Memory B cell (primary cell): ENCODE measurements at regions not wholly inside any gene's neighbourhood (a gene's known extent, or its start where the extent isn't known, plus 50 kb on each side); places are given as distances from the start of the nearest gene placed in this dataset.

Experiments
- ATAC-seq: fragments of 150-1000 bp; cut with Tn5 transposase; 2 replicates; pipeline ENCODE4 v1.10.0; 2021; ENCODE audit warnings: low read depth, mild to moderate bottlenecking, moderate library complexity
- DNase-seq, 2 donors: peaks; one replicate each; pipeline ENCODE4 v3.0.0; 2022; ENCODE audit warnings: low spot score in 2 of 2
- H3K27ac Mint-ChIP-seq: one replicate; pipeline ENCODE4 v1.8.0; 2022; ENCODE audit warnings: mild to moderate bottlenecking, moderate library complexity, mixed read lengths
- H3K27me3 Mint-ChIP-seq: one replicate; pipeline ENCODE4 v1.8.0; 2022; ENCODE audit warnings: mixed read lengths
- H3K36me3 Mint-ChIP-seq: one replicate; pipeline ENCODE4 v1.8.0; 2022; ENCODE audit warnings: mild to moderate bottlenecking, mixed read lengths
- H3K4me1 Mint-ChIP-seq: one replicate; pipeline ENCODE4 v1.8.0; 2022; ENCODE audit warnings: mixed read lengths
- H3K4me3 Mint-ChIP-seq: one replicate; pipeline ENCODE4 v1.8.0; 2022; ENCODE audit warnings: mild to moderate bottlenecking, moderate library complexity, mixed read lengths
- H3K9me3 Mint-ChIP-seq: one replicate; pipeline ENCODE4 v1.8.0; 2022; ENCODE audit warnings: mixed read lengths

DNA sequence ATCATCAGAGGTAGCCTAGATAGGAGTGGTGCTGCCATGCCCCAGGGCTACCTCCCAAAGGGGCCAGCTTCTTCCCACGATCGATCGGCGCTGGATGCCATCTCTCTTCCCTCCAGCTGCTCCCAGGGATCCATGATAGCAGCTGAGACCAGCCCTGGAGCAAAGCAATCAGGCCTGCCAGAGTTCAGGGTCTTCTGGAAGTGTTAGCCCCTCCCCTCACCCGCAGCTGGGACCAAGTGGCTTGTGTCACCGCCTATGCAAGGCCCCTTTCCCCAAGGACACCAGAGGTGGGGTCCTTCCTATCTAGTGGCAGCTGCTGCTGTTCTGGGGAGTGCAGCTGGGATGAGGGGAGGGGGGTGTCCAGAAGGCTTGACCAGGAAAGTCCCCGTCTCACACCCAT lies 87.0 kb downstream of the IRF2BPL start:
- H3K4me3 Mint-ChIP-seq, result no peak overlapping the region
- H3K36me3 Mint-ChIP-seq, result no peaks in the 10 kb centered on the region
- no peaks in the 10 kb centered on the region for H3K9me3 Mint-ChIP-seq
- ATAC-seq (no peak), DNase-seq (no peak)
- peaks cover 2% of the 10 kb centered on the region for H3K27me3 Mint-ChIP-seq
- no peaks in the 10 kb centered on the region for H3K4me1 Mint-ChIP-seq
- H3K27ac Mint-ChIP-seq, result peak overlapping the region; percentile 58

DNA sequence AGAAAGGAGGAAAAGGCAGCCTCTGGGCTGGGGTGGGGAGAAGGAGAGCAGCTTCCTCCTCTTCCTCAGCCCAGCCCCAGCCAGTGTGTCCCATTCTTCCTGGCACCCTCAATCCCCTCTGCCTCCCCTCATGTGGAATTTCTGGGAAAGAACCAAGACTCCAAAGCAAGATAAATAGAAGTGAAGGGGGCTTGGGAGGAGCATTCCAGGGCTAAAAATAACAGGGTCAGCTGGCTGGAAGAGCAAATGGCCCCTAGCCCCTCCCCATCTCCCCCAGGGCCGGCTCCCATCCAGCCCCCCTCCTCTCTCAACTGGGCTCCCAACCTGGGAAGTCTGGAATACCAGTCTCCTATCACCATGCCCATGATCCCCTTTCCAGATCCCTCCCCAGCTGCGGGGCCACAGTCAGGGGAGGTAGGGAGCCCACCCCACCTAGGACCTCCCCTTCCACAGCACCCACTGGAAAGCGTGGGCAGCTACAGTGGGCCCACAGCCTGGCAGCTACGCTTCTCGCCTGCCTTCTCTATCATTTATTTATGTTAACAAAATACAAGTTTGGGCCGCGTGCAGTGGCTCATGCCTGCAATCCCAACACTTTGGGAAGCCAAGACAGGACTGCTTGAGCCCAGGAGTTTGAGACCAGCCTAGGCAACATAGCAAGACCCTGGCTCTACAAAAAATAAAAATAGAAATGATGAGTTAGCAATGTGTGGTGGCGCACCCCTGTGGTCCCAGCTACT lies 88.3 kb downstream of the IRF2BPL start:
- Mint-ChIP-seq H3K27ac (no peak overlapping the region), H3K9me3 (no peaks in the 10 kb centered on the region), H3K4me1 (no peaks in the 10 kb centered on the region), H3K4me3 (no peak overlapping the region), H3K27me3 (peaks cover 2% of the 10 kb centered on the region), H3K36me3 (no peaks in the 10 kb centered on the region)
- DNase-seq (no peak), ATAC-seq (no peak)

DNA sequence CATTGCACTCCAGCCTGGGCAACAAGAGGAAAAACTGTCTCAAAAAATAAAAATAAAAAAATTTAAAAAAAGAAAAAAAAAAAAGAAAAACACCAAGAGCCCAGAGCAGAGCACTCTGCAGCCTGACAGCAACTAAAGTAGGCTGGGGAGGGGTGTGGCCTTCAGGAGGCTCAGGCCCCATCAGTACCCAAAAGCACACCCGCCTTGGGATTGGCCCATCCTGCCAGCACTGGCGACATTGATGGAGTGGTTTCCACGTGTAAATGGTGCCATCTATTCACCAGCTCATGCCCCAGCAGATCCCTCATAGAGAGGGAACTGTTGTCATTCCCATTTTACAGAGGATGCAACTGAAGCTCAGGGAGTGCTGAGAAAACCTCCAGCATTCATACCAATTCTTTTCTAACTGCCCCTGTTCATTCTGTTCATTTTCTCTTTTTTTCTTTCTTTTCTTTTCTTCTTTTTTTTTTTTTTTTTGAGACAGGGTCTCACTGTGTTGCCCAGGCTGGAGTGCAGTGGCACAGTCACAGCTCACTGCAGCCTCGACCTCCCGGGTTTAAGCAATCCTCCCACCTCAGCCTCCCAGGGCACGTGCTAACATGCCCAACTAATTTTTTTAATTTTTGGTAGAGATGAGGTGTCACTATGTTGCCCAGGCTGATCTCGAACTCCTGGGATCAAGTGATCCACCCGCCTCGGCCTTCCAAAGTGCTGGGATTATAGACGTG lies 89.3 kb downstream of the IRF2BPL start:
- DNase-seq (no peak), ATAC-seq (no peak)
- H3K36me3 Mint-ChIP-seq, result no peaks in the 10 kb centered on the region
- H3K27me3 Mint-ChIP-seq, result peaks cover 2% of the 10 kb centered on the region
- no peaks in the 10 kb centered on the region for H3K9me3 Mint-ChIP-seq
- no peaks in the 10 kb centered on the region for H3K4me1 Mint-ChIP-seq
- H3K4me3 Mint-ChIP-seq, result no peak overlapping the region
- no peak overlapping the region for H3K27ac Mint-ChIP-seq

DNA sequence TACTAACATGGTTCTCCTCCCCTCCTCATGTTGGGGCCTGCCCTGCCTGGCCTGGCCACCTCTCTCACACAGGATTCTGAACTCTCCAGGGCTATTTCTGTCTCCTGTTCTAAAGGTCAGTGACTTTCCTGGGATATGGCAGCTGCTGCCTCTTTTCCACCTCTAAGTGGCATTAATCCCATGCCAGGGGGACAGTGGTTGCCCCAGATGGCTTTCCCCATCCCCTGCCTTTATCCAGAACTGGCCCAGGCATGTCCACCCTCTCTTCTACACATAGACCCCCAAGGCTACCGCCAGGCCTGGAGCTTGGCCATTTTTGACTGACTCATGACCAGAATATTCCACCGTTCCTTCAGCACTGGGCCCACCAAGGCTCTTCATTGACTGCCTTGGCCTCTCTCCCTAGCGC lies 90.4 kb downstream of the IRF2BPL start:
- H3K9me3 Mint-ChIP-seq, result no peaks in the 10 kb centered on the region
- H3K27ac Mint-ChIP-seq, result no peak overlapping the region
- H3K4me1 Mint-ChIP-seq, result peaks cover 2% of the 10 kb centered on the region
- no peak for DNase-seq
- no peak for ATAC-seq
- H3K36me3 Mint-ChIP-seq, result no peaks in the 10 kb centered on the region
- H3K4me3 Mint-ChIP-seq, result no peak overlapping the region
- peaks cover 2% of the 10 kb centered on the region for H3K27me3 Mint-ChIP-seq

DNA sequence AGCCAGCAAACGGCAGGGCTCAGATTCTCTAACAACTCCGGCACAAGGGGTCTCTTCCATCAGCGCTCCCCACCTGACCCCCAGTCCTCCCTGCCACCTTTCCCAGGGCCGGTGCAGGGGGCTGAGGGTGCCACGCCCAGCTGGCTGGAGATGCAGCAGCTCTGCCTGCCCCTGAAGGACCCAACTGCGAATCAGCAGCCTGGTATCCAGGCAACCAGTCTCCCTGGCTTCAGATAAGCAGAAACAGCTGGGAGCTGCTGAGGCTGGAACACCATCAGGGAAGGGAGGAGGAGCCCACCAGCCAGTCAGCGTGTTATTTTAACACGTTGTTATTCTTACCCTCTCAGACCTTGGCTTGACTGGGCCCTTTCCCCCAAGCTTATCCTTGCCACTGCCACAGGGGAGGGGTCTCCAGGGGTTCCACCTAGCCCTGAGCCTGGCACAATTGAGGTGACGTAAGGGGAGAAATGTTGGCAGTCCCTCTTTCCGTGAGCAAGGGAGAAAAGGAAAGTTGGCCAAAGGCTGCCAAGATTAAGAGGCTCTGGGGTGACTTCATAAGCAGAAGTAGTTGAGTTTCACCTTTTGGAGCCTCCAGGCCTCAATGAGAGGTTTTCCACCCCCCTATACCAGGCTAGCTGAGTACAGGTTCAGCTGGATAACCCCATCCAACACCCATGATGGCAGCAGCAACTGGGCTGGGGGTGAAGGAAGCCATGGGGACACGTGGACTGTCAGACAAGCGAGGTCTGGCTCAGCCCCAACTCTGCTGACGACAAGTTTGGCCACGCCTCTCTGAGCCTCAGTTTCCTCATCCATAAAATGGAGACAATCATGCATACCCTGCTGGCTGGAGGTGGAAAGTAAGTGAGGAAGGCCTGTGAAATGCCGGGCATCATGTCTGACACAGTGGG lies 91.1 kb downstream of the IRF2BPL start:
- H3K36me3 Mint-ChIP-seq, result no peaks in the 10 kb centered on the region
- ATAC-seq (no peak), DNase-seq (no peak)
- no peaks in the 10 kb centered on the region for H3K9me3 Mint-ChIP-seq
- H3K27me3 Mint-ChIP-seq, result peaks cover 2% of the 10 kb centered on the region
- peaks cover 2% of the 10 kb centered on the region for H3K4me1 Mint-ChIP-seq
- no peak overlapping the region for H3K4me3 Mint-ChIP-seq
- H3K27ac Mint-ChIP-seq, result no peak overlapping the region

DNA sequence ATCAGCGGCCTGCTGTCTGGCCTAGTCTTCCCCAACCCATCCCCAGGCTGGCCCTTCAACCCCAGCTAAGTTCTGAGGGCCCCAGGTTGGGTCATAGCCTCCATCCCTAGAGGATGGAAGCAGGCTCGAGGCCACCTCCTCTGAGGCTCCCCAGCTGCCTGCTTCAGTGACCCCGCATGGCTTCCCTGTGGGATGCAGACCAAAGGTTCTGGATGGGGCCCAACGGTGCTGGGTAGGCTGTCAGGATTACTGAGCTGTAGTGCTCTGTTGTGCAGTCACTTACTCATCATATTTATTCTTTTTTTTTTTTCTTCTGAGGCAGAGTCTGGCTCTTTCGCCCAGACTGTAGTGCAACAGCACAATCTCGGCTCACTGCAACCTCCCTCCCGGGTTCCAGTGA lies 92.0 kb downstream of the IRF2BPL start:
- H3K4me1 Mint-ChIP-seq, result peaks cover 2% of the 10 kb centered on the region
- ATAC-seq (no peak), DNase-seq (no peak)
- H3K36me3 Mint-ChIP-seq, result no peaks in the 10 kb centered on the region
- H3K4me3 Mint-ChIP-seq, result no peak overlapping the region
- no peak overlapping the region for H3K27ac Mint-ChIP-seq
- H3K9me3 Mint-ChIP-seq, result no peaks in the 10 kb centered on the region
- H3K27me3 Mint-ChIP-seq, result peaks cover 2% of the 10 kb centered on the region

DNA sequence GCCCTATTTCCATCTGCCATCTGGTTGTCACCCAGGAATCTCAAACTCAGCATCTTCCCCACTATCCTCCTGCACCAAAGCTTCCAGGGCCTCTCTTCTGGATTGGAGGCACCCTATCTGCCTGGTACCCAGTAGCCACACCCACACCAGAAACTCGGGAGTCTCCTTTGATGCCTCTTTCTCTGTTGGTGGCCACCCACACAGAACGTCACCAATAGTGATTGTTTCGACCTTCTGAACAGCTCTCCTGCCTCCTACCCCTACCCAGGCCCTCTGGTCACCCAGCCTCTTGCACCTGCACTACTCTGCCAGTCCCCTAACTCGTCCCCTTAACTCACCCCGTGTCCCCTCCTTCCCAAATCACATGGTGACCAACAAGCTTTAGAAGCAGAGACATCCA lies 95.0 kb downstream of the IRF2BPL start:
- Mint-ChIP-seq H3K36me3 (no peaks in the 10 kb centered on the region), H3K9me3 (no peaks in the 10 kb centered on the region), H3K4me3 (no peak overlapping the region), H3K4me1 (peaks cover 13% of the 10 kb centered on the region), H3K27me3 (no peaks in the 10 kb centered on the region), H3K27ac (no peak overlapping the region)
- ATAC-seq (no peak), DNase-seq (no peak)

DNA sequence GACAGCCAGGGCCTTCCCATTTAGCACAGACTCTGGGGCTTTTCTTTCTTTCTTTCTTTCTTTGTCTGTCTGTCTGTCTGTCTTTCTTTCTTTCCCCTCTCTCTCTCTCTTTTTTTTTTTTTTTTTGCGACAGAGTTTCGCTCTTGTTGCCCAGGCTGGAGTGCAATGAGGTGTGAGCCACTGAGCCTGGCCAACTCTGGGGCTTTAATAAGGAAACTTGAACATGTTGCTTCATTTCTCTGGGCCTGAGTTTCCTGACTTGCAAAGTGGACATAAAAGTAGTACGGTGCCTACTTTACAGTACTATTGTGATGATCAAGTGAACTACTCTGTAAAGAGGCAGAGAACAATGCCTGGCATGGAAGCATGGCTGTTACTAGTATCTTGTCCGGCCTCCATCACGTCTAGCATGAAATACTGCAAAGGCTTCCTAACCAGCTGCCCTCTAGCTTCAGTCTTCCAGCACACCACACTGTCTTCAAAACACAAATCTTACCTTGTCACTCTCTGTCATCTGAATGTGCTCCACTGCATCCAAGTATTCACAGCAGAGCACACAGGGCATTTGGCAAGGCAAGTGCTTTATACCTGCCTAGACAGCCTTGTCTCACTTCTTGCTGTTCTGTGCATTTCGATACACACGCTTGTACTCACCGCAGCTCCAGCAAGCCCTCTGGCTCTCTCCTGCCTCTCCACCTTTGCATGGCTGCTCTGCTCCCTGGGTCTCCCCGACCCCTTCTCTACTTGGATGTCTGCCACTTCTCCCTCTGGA lies 96.7 kb downstream of the IRF2BPL start:
- Mint-ChIP-seq H3K4me3 (no peak overlapping the region), H3K9me3 (no peaks in the 10 kb centered on the region), H3K27ac (no peak overlapping the region), H3K27me3 (no peaks in the 10 kb centered on the region), H3K36me3 (no peaks in the 10 kb centered on the region), H3K4me1 (peaks cover 20% of the 10 kb centered on the region)
- no peak for DNase-seq
- ATAC-seq, result no peak

DNA sequence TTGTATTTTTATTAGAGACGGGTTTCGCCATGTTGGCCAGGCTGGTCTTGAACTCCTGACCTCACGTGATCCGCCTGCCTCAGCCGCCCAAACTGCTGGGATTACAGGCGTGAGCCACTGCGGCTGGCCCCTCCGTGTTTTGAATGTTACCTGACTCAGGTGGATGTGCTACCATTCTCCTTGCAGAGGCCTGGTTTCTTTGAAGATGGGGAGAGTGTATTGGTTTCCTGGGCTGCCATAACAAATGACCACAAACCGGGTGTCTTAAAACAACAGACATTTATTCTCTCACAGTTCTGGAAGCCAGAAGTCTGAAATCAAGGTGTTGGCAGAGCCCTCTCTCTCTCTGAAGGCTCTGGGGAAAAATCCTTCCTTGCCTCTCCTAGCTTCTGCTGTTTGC lies 98.0 kb downstream of the IRF2BPL start:
- ATAC-seq (no peak), DNase-seq (no peak)
- Mint-ChIP-seq H3K4me3 (no peak overlapping the region), H3K4me1 (peaks cover 24% of the 10 kb centered on the region), H3K36me3 (no peaks in the 10 kb centered on the region), H3K27me3 (no peaks in the 10 kb centered on the region), H3K27ac (no peak overlapping the region), H3K9me3 (no peaks in the 10 kb centered on the region)

DNA sequence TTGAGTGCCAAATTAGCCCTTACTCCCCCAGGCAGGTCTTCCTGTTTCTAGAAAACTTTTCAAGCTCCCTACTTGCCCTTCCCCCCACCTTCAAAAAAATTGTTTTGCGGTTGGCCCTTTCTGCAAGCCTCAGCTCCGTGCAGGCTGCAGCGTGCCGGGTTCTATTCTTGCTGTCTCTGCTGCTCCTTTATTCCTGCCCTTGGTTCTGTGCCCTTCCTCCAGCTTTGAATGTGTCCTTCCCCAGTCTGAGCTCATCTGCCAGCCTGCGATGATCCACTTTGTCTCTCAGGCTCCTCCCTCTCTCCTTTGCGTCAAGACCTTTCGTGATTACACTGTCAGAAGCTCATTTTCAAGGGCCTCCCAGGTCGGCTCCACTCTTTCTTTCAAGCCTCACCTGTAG lies 98.6 kb downstream of the IRF2BPL start:
- Mint-ChIP-seq H3K4me3 (peak overlapping the region; percentile 4), H3K4me1 (peaks cover 24% of the 10 kb centered on the region), H3K36me3 (no peaks in the 10 kb centered on the region), H3K9me3 (no peaks in the 10 kb centered on the region), H3K27me3 (no peaks in the 10 kb centered on the region), H3K27ac (peak overlapping the region; percentile 52)
- DNase-seq (no peak), ATAC-seq (peak; percentile 37)

DNA sequence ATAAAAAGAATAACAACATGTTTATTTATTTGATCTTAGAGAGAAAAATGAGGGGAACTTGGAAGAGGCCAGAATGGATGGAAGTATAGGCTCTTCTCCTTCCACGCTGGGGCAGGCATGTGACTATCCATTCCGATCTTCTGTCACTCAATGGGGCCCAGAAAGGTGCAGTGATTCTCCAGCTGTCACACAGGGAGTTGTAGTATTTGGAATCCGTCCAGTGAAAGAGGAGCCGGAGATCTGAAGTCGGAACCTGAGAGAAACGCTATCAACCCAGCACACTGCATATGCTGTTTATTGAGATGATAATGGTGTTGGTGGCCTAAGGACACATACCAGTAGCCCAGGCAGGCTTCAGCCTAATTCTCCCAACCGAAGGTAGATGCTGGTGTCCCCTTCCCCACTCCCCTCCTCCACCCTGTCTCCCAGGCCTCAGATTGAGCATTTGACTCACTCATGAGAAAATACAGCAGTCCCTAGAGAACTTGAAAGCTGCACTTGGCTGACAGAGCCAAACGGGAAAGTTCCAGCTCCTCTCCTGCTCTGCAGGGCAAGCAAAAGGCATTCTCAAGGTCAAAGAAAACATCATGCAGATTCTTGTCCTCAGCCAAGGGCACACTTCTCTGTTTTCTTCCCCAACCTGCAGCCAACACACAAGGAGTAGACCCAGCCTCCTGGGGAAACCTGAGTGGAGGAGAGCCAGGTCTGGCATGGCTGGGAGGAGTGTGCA lies 100.4 kb downstream of the IRF2BPL start:
- Mint-ChIP-seq H3K36me3 (no peaks in the 10 kb centered on the region), H3K27ac (no peak overlapping the region), H3K4me1 (peaks cover 25% of the 10 kb centered on the region), H3K9me3 (no peaks in the 10 kb centered on the region), H3K4me3 (no peak overlapping the region), H3K27me3 (no peaks in the 10 kb centered on the region)
- DNase-seq (no peak), ATAC-seq (no peak)

DNA sequence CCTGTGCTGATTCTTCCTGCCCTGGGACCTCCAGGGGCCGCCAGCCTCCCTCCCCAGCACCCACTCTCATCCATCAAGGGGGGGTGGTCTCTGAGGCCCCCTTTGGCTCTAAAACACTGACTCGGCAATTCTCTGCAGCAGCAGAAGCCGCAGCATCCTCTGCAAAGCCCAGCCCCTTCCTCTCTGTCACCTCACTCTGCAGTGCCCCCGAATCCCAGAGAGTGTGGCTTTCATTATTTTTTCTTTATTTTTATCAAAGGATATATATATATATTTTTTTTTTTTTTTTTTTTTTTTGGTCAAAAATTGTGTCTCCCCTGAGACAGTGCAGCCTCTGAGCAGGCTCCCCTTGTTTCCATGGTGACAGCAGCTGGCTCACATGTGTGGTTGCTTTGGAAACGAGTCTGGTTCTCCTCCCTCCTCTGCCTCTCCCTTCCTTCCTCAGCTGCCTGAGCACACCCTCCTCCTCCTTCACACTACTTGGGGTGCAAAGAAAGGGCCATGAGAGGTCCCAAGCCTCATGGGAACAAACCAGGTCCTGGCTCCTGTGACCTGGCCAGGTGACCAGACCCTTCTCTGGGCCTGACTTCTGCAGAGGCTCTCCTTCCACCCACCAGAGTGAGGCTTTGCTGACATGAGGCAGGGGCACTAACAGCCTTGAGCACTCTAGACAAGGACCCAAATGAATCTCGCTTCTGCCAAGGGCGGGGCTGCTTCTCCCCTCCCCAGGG lies 100.5 kb downstream of the LRRC74A start:
- Mint-ChIP-seq H3K9me3 (no peaks in the 10 kb centered on the region), H3K36me3 (peaks cover 4% of the 10 kb centered on the region), H3K27ac (peak overlapping the region; percentile 75), H3K27me3 (peaks cover 9% of the 10 kb centered on the region), H3K4me3 (peak overlapping the region; percentile 30), H3K4me1 (peaks cover 25% of the 10 kb centered on the region)
- ATAC-seq (peak; percentile 91), DNase-seq (peak; percentile 42 to 55)

DNA sequence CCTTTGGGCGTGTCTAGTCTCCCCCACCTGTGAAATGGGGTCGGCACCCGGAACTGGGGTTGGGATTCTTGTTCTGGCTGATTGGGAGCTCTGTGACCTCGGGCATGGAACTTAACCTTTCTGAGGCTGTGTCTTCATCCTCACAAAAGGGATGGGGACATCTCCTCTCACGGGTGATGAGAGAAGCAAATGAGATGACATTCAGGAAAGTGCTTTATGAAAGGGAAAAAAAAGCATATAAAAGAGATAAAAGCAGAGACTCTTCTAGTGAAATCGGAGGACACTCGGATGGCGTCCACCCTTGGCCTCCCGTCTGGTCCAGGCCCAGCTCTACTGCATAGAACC lies 98.9 kb downstream of the LRRC74A start:
- Mint-ChIP-seq H3K27ac (no peak overlapping the region), H3K9me3 (no peaks in the 10 kb centered on the region), H3K4me1 (peaks cover 27% of the 10 kb centered on the region), H3K27me3 (peaks cover 13% of the 10 kb centered on the region), H3K4me3 (no peak overlapping the region), H3K36me3 (peaks cover 4% of the 10 kb centered on the region)
- DNase-seq, result no peak
- no peak for ATAC-seq
